ENCODE measurements at regions not wholly inside any gene's neighbourhood (a gene's known extent, or its start where the extent isn't known, plus 50 kb on each side); places are given as distances from the start of the nearest gene placed in this dataset.

GRCh38 chr1:208895820-208896219 is 651.6 kb upstream of the PLXNA2 start:
- Histone ChIP-seq H3K27me3 (no peaks in the 10 kb centered on the region), H3K4me3 (no peak overlapping the region), H3K36me3 (no peaks in the 10 kb centered on the region), H3K27ac (no peak overlapping the region), H3K9me3 (peaks cover 0 to 5% of the 10 kb centered on the region in 2 donors), H3K4me1 (no peaks in the 10 kb centered on the region)
- TF ChIP-seq CTCF (IDR thresholded peaks at IDR 0.05), result no peak
- DNase-seq (ENCODE audit: low spot score in 2 of 2), result no peak
- intact Hi-C loops (cut with DNase I), result no loop called here

- TF ChIP-seq CTCF (IDR thresholded peaks at IDR 0.05), result no peak
- intact Hi-C loops (cut with DNase I), result no loop called here
- H3K9me3 ChIP-seq, result peaks cover 0 to 5% of the 10 kb centered on the region in 2 donors
- no peaks in the 10 kb centered on the region for H3K27me3 ChIP-seq
- H3K27ac ChIP-seq, result no peak overlapping the region
- H3K4me1 ChIP-seq, result no peaks in the 10 kb centered on the region
- no peaks in the 10 kb centered on the region for H3K36me3 ChIP-seq
- no peak for DNase-seq (ENCODE audit: low spot score in 2 of 2)
- no peak overlapping the region for H3K4me3 ChIP-seq
These were observed 652.6 kb upstream of the PLXNA2 start for GRCh38 chr1:208896768-208897167.

GRCh38 chr1:208899438-208899837 is 655.3 kb upstream of the PLXNA2 start:
- no peak for DNase-seq (ENCODE audit: low spot score in 2 of 2)
- Histone ChIP-seq H3K36me3 (no peaks in the 10 kb centered on the region), H3K9me3 (peaks cover 0 to 5% of the 10 kb centered on the region in 2 donors), H3K4me1 (no peaks in the 10 kb centered on the region), H3K4me3 (no peak overlapping the region), H3K27ac (no peak overlapping the region), H3K27me3 (no peaks in the 10 kb centered on the region)
- TF ChIP-seq CTCF (IDR thresholded peaks at IDR 0.05), result no peak
- intact Hi-C loops (cut with DNase I), result no loop called here

- Histone ChIP-seq H3K4me1 (no peaks in the 10 kb centered on the region), H3K27me3 (no peaks in the 10 kb centered on the region), H3K36me3 (no peaks in the 10 kb centered on the region), H3K9me3 (no peaks in the 10 kb centered on the region), H3K27ac (no peak overlapping the region), H3K4me3 (no peak overlapping the region)
- intact Hi-C loops (cut with DNase I), result no loop called here
- TF ChIP-seq CTCF (IDR thresholded peaks at IDR 0.05), result no peak
- no peak for DNase-seq (ENCODE audit: low spot score in 2 of 2)
These were observed 659.2 kb upstream of the PLXNA2 start for GRCh38 chr1:208903251-208903905.

GRCh38 chr1:208907790-208908189 is 663.6 kb upstream of the PLXNA2 start:
- Histone ChIP-seq H3K36me3 (no peaks in the 10 kb centered on the region), H3K4me1 (no peaks in the 10 kb centered on the region), H3K4me3 (no peak overlapping the region), H3K27me3 (no peaks in the 10 kb centered on the region), H3K9me3 (no peaks in the 10 kb centered on the region), H3K27ac (no peak overlapping the region)
- no peak for TF ChIP-seq CTCF (IDR thresholded peaks at IDR 0.05)
- intact Hi-C loops (cut with DNase I), result no loop called here
- DNase-seq (ENCODE audit: low spot score in 2 of 2), result no peak

All from ascending aorta (tissue), 2 donors.